DND-41 (cell line): ENCODE measurements at regions not wholly inside any gene's neighbourhood (a gene's known extent, or its start where the extent isn't known, plus 50 kb on each side); places are given as distances from the start of the nearest gene placed in this dataset.

Source experiments
- EZH2 ChIP-seq: IDR thresholded peaks from 3 replicates; pipeline ENCODE4 v1.6.1; 2012; ENCODE audit warnings: borderline replicate concordance, low read depth, mild to moderate bottlenecking, moderate library complexity, low read length, inconsistent platforms; ENCODE audit not compliant: severe bottlenecking
- TF ChIP-seq, protein P1 (sequence below): IDR thresholded peaks from 2 replicates; pipeline ENCODE4 v1.5.1; 2012; ENCODE audit warnings: borderline replicate concordance, low read length, moderate library complexity, mild to moderate bottlenecking; ENCODE audit not compliant: poor library complexity, severe bottlenecking; ENCODE audit errors: extremely low read depth

DNA sequence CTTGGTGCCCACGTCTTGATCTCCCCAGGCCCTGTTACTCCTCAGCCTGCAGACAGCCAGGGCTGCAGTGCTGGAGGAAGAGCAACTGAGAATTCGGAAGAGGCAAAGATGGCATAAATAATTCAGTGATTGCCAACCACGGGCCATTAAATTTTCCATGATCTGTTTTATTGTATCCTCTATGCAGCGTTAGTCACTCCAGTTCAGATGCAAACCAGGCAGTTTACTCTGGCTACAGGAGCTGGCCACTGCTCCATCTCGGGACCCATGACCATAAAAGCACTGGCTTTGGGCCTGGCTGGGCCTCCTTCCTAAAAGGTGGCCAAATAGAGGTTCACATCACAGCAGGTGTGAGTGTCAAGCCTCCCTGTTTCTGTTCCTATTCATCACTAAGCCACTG lies 137.6 kb upstream of the TLE3 start:
- TF ChIP-seq, protein P1, sequence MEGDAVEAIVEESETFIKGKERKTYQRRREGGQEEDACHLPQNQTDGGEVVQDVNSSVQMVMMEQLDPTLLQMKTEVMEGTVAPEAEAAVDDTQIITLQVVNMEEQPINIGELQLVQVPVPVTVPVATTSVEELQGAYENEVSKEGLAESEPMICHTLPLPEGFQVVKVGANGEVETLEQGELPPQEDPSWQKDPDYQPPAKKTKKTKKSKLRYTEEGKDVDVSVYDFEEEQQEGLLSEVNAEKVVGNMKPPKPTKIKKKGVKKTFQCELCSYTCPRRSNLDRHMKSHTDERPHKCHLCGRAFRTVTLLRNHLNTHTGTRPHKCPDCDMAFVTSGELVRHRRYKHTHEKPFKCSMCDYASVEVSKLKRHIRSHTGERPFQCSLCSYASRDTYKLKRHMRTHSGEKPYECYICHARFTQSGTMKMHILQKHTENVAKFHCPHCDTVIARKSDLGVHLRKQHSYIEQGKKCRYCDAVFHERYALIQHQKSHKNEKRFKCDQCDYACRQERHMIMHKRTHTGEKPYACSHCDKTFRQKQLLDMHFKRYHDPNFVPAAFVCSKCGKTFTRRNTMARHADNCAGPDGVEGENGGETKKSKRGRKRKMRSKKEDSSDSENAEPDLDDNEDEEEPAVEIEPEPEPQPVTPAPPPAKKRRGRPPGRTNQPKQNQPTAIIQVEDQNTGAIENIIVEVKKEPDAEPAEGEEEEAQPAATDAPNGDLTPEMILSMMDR, result no peak
- TF ChIP-seq EZH2, result no peak
